Stimulated activated CD8-positive, alpha-beta memory T cell treated with anti-CD3 and anti-CD28 coated beads, Interleukin-15, amount 100 ng/mL, for 1 hour (primary cell): ENCODE measurements at regions not wholly inside any gene's neighbourhood (a gene's known extent, or its start where the extent isn't known, plus 50 kb on each side); places are given as distances from the start of the nearest gene placed in this dataset.
"Not testable (repeated sequence)": the region's sequence is repeated elsewhere in the genome, so short reads cannot be mapped to it uniquely, and the experiment has no call there.

Experiments used
- DNase-seq: peaks from one replicate; pipeline ENCODE4 v3.0.0-alpha.2; 2020; ENCODE audit warnings: low read depth

GRCh38 chr9:119758241-119758640 lies 389.0 kb upstream of the BRINP1 start:
- no peak for DNase-seq

GRCh38 chr9:119739476-119739875 lies 370.2 kb upstream of the BRINP1 start:
- DNase-seq = no peak

- no peak for DNase-seq
These were observed 367.5 kb upstream of the BRINP1 start for GRCh38 chr9:119736491-119737454.

DNA sequence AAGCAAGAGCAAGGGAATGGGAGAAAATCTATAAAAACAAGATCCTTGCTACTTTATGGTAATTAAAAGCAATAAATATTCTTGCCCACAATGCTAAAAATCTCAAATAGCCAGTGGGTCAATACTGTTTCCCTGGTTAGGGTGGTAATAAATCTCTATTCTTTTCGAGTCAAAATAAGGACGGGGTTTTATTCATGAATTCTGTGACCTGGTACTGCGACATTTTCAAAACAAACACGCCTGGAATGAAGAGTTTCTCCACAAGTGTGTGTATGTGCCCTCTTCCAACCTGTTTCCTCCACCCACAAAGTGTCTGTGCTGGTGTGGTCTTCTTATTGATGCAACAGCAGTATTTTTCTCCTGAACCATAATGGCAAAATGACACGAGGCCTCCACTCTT lies 358.8 kb upstream of the BRINP1 start:
- no peak for DNase-seq

- DNase-seq = no peak
These were observed 356.8 kb upstream of the BRINP1 start for GRCh38 chr9:119726035-119726434.

DNA sequence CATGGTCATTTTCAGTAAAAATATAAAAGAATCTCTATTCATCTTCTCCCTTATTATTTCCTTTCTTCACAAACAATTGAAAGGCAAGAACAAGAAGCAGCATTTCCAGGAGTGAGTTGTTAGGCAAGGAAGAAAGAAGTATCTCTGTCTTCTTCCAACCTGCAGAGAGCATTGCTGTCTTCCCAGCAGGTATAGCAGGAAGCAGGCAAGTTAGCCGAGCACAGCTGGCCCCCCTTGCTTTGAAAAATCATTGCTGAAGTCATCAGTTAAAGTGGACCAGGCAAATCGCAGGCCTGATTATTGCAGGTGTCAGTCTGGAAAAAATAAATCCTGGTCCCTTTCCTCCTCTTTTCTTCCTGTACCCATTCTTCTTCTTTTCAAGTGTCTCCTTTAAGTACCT lies 353.1 kb upstream of the BRINP1 start:
- no peak for DNase-seq

- no peak for DNase-seq
These were observed 343.1 kb upstream of the BRINP1 start for GRCh38 chr9:119712325-119712724.

- no peak for DNase-seq
These were observed 340.2 kb upstream of the BRINP1 start for GRCh38 chr9:119709431-119709830.

DNA sequence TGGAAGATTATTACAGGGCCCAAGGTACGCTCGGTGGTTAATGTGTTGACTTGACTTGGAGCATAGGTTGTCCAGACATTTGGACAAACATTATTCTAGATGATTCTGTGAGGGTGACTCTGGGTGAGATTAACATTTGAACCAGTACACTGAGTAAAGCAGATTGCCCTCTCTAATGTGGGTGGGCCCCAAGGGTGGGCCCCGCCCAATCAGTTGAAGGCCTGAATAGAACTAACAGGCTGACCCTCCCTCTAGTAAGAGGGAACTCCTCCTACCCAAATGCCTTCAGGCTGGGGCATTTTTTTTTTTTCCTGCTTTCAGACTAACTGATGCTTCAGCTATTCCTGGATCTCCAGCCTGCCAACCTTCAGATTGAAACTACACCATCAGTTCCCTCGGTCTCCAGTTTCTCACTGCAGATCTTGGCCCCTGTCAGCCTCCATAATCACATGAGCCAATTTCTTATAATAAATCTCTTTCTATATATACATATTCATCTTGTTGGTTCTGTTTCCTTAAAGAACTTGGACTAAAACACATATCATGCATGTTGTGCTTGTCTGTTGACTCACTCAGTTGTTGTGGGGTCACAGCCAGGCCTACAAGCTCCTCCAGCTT lies 338.1 kb upstream of the BRINP1 start:
- no peak for DNase-seq

GRCh38 chr9:119701651-119702050 lies 332.4 kb upstream of the BRINP1 start:
- no peak for DNase-seq

GRCh38 chr9:119698535-119698934 lies 329.3 kb upstream of the BRINP1 start:
- DNase-seq = no peak

DNA sequence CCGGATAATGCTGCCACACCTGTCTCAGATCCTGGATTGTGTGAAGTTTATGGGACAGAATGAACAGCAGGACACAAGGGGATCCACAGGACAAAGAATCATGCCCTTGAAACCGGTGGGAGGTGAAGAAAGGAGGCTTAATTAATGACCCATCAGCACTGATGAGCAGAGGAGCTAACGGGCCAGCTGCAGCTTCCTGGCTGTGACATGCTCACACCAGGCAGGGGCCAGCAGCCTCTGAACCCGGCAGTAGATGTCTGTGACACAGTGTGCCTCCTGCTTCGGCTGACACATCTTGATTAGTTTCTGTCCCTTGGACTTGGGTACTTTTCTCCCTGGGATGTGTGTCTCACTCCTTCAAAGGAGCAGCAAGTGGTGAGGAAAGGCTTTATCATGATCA lies 328.8 kb upstream of the BRINP1 start:
- DNase-seq = no peak

- DNase-seq = no peak
These were observed 320.6 kb upstream of the BRINP1 start for GRCh38 chr9:119689879-119690278.

GRCh38 chr9:119688547-119688946 lies 319.3 kb upstream of the BRINP1 start:
- no peak for DNase-seq

GRCh38 chr9:119677811-119678505 lies 308.7 kb upstream of the BRINP1 start:
- no peak for DNase-seq

DNA sequence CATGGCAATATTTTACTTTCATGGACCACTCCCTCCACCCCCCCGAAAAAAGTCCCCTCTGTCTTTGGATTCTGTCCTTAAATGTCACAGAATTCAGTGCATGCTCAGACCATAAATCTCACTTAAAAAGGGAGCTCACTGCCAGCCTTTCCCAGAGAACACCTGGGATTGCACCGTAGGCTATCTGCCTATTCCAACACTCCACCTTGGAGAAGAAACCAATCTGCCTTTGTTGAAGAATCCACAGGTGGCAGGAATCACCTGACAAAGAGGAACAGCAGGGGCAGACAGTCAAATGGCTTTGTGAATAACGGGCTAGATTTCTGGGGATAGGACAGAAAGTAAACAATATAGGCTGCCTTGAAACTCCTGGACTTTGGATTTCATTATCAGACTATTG lies 306.7 kb upstream of the BRINP1 start:
- DNase-seq = no peak

GRCh38 chr9:119672763-119673162 lies 303.5 kb upstream of the BRINP1 start:
- not testable (repeated sequence) for DNase-seq

DNA sequence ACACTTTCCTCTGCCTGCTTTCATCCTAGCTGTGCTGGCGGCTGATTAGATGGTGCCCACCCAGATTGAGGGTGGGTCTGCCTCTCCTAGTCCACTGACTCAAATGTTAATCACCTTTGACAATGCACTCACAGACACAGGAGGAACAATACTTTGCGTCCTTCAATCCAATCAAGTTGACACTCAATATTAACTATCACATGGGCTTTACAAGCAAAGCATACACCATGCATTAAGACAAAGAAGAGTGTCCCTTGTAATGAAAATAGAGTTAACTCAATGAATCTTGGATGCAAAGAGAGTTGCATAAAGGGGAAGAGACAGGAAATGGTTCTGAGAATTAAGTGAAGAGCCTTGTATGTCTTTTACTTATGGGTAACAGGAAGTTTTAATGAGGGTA lies 298.7 kb upstream of the BRINP1 start:
- DNase-seq = no peak

GRCh38 chr9:119667163-119667562 lies 297.9 kb upstream of the BRINP1 start:
- no peak for DNase-seq

- DNase-seq = no peak
These were observed 293.1 kb upstream of the BRINP1 start for GRCh38 chr9:119662329-119662728.

- no peak for DNase-seq
These were observed 283.7 kb upstream of the BRINP1 start for GRCh38 chr9:119652931-119653330.

DNA sequence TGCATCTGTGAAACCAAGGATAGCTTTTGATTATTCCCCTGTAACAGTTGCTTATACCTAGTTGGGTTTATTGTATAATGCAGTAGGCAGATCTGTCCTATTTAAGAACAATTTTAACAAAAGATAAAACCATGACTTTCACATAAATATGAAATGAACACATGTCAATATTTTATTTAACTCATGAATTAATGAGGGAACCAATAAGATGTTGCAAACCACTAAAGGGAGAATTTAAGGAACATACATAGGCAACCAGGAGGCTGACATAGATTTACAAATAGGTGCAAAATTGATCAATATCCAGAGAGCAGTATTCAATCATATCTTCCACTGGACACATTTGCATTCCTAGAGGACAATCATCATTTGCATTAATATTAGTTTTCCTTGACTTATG lies 280.0 kb upstream of the BRINP1 start:
- no peak for DNase-seq
